Suprapubic skin (tissue), 4 donors: ENCODE measurements at regions not wholly inside any gene's neighbourhood (a gene's known extent, or its start where the extent isn't known, plus 50 kb on each side); places are given as distances from the start of the nearest gene placed in this dataset.

Experiments
- EP300 ChIP-seq: sonication (generic); formaldehyde crosslinking; IDR thresholded peaks from one replicate; pipeline ENCODE4 v1.6.1; 2017; ENCODE audit warnings: antibody characterized with exemption
- POLR2A ChIP-seq, 2 donors: fragments of 450-650 bp; IDR thresholded peaks; one replicate each; pipeline ENCODE4 v1.6.1; 2017; ENCODE audit warnings: antibody characterized with exemption in 2 of 2, mild to moderate bottlenecking in 2 of 2, moderate library complexity in 2 of 2
- POLR2AphosphoS5 ChIP-seq, 3 donors: sonication (generic); formaldehyde crosslinking; IDR thresholded peaks; one replicate each; pipeline ENCODE4 v1.6.1; 2017; ENCODE audit warnings: antibody characterized with exemption in 3 of 3
- TF ChIP-seq, protein P1 (sequence below), 2 donors: fragments of 200-600 bp in 1 of 2; fragments of 450-650 bp in 1 of 2; sonication (generic) in 1 of 2; IDR thresholded peaks; one replicate each; pipeline ENCODE4 v1.5.1; 2016 to 2019; ENCODE audit warnings: antibody characterized with exemption in 2 of 2, mild to moderate bottlenecking in 1 of 2, moderate library complexity in 1 of 2

DNA sequence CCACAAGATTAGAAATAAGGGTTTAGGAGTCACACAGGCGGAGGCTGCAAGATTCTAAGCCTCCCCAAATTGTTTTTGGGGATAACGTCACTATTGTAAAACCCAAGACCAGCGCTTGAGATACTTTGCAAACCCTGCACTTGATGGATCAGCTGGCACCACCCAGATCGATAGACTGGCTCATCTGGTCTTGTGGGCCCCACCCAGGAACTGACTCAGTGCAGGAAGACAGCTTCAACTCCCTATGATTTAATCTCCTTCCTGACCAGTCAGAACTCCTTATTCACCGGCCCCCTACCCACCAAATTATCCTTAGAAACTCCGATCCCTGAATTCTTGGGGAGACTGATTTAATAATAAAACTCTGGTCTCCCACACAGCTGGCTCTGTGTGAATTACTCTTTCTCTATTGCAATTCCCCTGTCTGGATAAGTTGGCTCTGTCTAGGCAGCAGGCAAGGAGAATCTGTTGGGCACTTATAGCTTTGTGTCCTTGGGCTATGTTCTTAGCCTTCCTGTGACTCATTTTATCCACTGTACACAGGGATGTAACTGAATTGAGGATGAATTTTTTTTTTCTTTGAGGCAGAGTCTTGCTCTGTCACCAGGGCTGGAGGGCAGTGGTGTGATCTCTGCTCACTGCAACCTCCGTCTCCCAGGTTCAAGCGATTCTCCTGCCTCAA, 64.4 kb upstream of the CARD11 start:
- TF ChIP-seq, protein P1, sequence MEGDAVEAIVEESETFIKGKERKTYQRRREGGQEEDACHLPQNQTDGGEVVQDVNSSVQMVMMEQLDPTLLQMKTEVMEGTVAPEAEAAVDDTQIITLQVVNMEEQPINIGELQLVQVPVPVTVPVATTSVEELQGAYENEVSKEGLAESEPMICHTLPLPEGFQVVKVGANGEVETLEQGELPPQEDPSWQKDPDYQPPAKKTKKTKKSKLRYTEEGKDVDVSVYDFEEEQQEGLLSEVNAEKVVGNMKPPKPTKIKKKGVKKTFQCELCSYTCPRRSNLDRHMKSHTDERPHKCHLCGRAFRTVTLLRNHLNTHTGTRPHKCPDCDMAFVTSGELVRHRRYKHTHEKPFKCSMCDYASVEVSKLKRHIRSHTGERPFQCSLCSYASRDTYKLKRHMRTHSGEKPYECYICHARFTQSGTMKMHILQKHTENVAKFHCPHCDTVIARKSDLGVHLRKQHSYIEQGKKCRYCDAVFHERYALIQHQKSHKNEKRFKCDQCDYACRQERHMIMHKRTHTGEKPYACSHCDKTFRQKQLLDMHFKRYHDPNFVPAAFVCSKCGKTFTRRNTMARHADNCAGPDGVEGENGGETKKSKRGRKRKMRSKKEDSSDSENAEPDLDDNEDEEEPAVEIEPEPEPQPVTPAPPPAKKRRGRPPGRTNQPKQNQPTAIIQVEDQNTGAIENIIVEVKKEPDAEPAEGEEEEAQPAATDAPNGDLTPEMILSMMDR (IDR thresholded peaks at IDR 0.05) = no peak
- TF ChIP-seq EP300 = no peak
- no peak for TF ChIP-seq POLR2AphosphoS5 (IDR thresholded peaks at IDR 0.05)
- TF ChIP-seq POLR2A (IDR thresholded peaks at IDR 0.05) = no peak
